ENCODE measurements at regions not wholly inside any gene's neighbourhood (a gene's known extent, or its start where the extent isn't known, plus 50 kb on each side); places are given as distances from the start of the nearest gene placed in this dataset.

- TF ChIP-seq, protein P1, sequence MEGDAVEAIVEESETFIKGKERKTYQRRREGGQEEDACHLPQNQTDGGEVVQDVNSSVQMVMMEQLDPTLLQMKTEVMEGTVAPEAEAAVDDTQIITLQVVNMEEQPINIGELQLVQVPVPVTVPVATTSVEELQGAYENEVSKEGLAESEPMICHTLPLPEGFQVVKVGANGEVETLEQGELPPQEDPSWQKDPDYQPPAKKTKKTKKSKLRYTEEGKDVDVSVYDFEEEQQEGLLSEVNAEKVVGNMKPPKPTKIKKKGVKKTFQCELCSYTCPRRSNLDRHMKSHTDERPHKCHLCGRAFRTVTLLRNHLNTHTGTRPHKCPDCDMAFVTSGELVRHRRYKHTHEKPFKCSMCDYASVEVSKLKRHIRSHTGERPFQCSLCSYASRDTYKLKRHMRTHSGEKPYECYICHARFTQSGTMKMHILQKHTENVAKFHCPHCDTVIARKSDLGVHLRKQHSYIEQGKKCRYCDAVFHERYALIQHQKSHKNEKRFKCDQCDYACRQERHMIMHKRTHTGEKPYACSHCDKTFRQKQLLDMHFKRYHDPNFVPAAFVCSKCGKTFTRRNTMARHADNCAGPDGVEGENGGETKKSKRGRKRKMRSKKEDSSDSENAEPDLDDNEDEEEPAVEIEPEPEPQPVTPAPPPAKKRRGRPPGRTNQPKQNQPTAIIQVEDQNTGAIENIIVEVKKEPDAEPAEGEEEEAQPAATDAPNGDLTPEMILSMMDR (IDR thresholded peaks at IDR 0.05), result no peak
- TF ChIP-seq, protein P2, sequence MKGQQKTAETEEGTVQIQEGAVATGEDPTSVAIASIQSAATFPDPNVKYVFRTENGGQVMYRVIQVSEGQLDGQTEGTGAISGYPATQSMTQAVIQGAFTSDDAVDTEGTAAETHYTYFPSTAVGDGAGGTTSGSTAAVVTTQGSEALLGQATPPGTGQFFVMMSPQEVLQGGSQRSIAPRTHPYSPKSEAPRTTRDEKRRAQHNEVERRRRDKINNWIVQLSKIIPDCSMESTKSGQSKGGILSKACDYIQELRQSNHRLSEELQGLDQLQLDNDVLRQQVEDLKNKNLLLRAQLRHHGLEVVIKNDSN (IDR thresholded peaks at IDR 0.05; ENCODE audit: borderline replicate concordance, low read depth), result no peak
- TF ChIP-seq, protein P3, sequence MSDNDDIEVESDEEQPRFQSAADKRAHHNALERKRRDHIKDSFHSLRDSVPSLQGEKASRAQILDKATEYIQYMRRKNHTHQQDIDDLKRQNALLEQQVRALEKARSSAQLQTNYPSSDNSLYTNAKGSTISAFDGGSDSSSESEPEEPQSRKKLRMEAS (IDR thresholded peaks at IDR 0.05; ENCODE audit: low read depth), result no peak
- TF ChIP-seq EP300 (IDR thresholded peaks at IDR 0.05; ENCODE audit: borderline replicate concordance in 1 of 2, low read depth in 1 of 2, low read length in 1 of 2) (no peak), POLR2AphosphoS5 (IDR thresholded peaks at IDR 0.05; ENCODE audit: low read depth, low read length) (no peak), JUND (IDR thresholded peaks at IDR 0.05) (no peak), CHD2 (IDR thresholded peaks at IDR 0.05; ENCODE audit: low read length, partially characterized antibody) (no peak), TAF1 (IDR thresholded peaks at IDR 0.05; ENCODE audit: borderline replicate concordance, low read depth, low read length) (no peak), RCOR1 (IDR thresholded peaks at IDR 0.05; ENCODE audit: low read length) (no peak), RAD21 (IDR thresholded peaks at IDR 0.05; ENCODE audit: low read length) (no peak), SIN3A (IDR thresholded peaks at IDR 0.05; ENCODE audit: borderline replicate concordance, low read depth, low read length) (no peak), USF2 (IDR thresholded peaks at IDR 0.05; ENCODE audit: borderline replicate concordance, low read depth, low read length) (no peak), NRF1 (IDR thresholded peaks at IDR 0.05; ENCODE audit: low read depth, low read length) (no peak)
- TF ChIP-seq, protein P4, sequence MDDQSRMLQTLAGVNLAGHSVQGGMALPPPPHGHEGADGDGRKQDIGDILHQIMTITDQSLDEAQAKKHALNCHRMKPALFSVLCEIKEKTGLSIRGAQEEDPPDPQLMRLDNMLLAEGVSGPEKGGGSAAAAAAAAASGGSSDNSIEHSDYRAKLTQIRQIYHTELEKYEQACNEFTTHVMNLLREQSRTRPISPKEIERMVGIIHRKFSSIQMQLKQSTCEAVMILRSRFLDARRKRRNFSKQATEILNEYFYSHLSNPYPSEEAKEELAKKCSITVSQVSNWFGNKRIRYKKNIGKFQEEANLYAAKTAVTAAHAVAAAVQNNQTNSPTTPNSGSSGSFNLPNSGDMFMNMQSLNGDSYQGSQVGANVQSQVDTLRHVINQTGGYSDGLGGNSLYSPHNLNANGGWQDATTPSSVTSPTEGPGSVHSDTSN (IDR thresholded peaks at IDR 0.05), result no peak
These were observed 156.2 kb upstream of the ZNF618 start for GRCh38 chr9:113719919-113720318.
